NT2/D1 (cell line): ENCODE measurements at regions not wholly inside any gene's neighbourhood (a gene's known extent, or its start where the extent isn't known, plus 50 kb on each side); places are given as distances from the start of the nearest gene placed in this dataset.

ENCODE experiments used
- SUZ12 ChIP-seq: IDR thresholded peaks from 2 replicates; pipeline ENCODE4 v1.6.1; 2011; ENCODE audit not compliant: insufficient read length, insufficient read depth; ENCODE audit errors: extremely low read depth
- YY1 ChIP-seq: IDR thresholded peaks from 2 replicates; pipeline ENCODE4 v1.6.1; 2011; ENCODE audit not compliant: insufficient read length, insufficient read depth
- ZNF274 ChIP-seq: IDR thresholded peaks from 2 replicates; pipeline ENCODE4 v1.6.1; 2011; ENCODE audit warnings: mild to moderate bottlenecking, low read depth, low read length

- TF ChIP-seq SUZ12 = no peak
- no peak for TF ChIP-seq ZNF274
- no peak for TF ChIP-seq YY1
Measured at GRCh38 chr10:3273966-3274365, 101.4 kb upstream of the PITRM1 start.
